ENCODE measurements at regions not wholly inside any gene's neighbourhood (a gene's known extent, or its start where the extent isn't known, plus 50 kb on each side); places are given as distances from the start of the nearest gene placed in this dataset.

DNA sequence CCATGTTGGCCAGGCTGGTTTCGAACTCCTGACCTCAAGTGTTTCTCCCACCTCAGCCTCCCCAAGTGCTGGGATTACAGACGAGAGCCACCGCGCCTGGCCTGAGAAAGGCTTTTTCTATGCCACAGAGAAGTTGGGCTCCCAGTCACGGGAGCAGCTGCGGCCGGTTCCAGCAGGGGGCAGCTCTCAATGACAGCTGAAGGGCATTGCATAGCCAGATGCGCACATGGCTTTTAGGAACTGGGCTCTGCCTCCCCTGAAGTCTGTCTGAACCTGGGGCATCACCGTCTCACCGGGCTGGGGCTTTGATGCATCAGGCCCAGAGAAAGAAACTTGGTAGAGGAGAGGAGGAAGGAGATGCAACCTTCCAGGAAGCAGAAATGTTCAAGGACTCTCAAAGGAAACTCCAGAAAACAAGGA, 84.2 kb upstream of the LAPTM4A start:
- peak; percentile 72 for ATAC-seq (ENCODE audit: poor library complexity)
- DNase-seq: peak; percentile 64
- intact Hi-C loops (cut with DNase I): no loop called here

DNA sequence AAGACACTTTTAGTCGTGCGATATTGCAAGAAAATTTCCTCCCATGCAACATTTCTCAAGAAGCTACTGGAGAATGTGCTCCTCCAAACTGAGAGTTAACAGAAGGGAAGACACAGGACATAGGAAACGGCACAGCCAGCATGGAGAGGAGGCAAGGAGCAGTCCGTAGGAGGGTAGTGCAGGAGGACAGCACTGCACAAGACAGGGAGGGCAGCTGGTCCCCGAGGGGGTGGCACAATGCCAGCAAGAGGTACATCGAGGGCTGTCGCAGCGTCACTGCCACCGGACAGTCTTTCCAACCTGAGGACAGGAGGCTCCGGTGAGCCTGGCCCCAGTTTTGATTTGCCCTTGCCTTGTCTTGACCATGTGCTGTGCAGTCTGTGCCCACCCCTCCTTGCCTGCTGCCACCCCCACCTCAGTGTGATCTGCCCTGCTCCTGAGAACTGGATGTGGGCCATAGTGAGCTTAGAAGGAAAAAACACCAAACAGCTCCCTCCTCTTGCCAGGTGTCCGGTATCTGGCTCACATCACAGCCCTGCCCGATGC, 81.6 kb upstream of the LAPTM4A start:
- intact Hi-C loops (cut with DNase I): no loop called here
- DNase-seq (no peak), ATAC-seq (ENCODE audit: poor library complexity) (no peak)

GRCh38 chr2:20130821-20131645, 79.6 kb upstream of the LAPTM4A start:
- intact Hi-C loops (cut with DNase I): no loop called here
- ATAC-seq (ENCODE audit: poor library complexity): no peak
- DNase-seq: no peak

- ATAC-seq (ENCODE audit: poor library complexity) (no peak), DNase-seq (no peak)
- intact Hi-C loops (cut with DNase I): no loop called here
These were observed 78.7 kb upstream of the LAPTM4A start for GRCh38 chr2:20130160-20130560.

- DNase-seq (no peak), ATAC-seq (ENCODE audit: poor library complexity) (no peak)
- intact Hi-C loops (cut with DNase I): no loop called here
These were observed 78.1 kb upstream of the LAPTM4A start for GRCh38 chr2:20129331-20130159.

DNA sequence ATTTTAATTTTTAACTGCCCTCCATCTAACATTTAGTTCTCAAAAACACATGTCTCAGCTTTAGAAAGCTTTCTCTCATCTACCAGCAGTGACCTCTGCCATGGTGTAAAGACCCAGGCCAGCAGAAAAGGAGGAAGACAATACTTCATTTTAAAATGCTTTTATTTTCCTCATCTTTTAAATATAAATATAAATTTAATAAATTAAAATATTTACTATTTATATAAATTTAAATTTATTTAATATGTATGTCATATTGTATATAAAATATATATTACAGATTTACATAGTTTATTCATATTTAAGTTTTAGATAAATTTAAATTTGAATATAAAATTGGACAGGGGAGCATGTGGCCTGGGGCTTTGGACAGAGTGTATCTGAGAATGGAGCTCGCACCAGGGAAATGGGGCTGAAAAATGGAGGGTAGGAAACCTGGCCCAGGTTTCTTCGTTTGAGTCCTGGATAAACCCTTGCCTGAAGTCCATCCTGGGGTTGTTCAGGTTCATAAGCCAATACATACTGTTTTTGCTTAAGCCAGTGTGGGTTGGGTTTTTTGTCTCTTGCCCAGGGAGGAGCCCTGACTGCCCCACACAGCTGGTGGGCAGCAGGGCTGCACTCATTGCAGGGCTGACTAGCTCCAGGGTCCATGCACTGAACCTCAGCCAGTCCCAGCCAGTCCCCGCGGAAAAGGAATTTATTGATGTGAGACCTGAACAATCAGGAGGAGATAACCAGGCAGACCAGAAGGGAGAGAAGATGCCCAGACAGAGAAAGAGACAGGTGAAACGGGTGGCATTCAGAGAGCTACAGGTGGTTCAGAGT, 77.3 kb upstream of the LAPTM4A start:
- no peak for ATAC-seq (ENCODE audit: poor library complexity)
- intact Hi-C loops (cut with DNase I): no loop called here
- DNase-seq: no peak

- DNase-seq: no peak
- ATAC-seq (ENCODE audit: poor library complexity): no peak
- intact Hi-C loops (cut with DNase I): no loop called here
These were observed 75.0 kb upstream of the LAPTM4A start for GRCh38 chr2:20126469-20126868.

GRCh38 chr2:20126040-20126439, 74.6 kb upstream of the LAPTM4A start:
- intact Hi-C loops (cut with DNase I): no loop called here
- DNase-seq (no peak), ATAC-seq (ENCODE audit: poor library complexity) (no peak)

DNA sequence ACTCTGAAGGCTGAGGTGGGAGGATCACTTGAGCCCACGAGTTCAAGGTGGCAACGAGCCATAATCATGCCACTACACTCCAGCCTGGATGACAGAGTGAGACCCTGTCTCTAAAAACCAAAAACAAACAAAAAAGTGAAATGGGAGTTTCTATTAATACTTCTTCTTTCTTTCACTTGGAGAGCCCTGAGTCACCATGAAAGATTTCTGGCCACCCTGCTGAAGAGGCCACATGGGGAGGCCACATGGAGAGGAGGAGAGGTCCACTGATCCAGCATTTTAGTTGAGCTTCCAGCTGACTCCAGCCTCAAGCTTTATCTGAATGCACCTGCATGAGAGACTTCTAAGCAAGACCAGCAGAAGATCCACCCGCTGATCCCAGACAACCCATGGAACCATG, 74.2 kb upstream of the LAPTM4A start:
- intact Hi-C loops (cut with DNase I): no loop called here
- DNase-seq: no peak
- ATAC-seq (ENCODE audit: poor library complexity): no peak

- intact Hi-C loops (cut with DNase I): no loop called here
- no peak for ATAC-seq (ENCODE audit: poor library complexity)
- no peak for DNase-seq
These were observed 73.7 kb upstream of the LAPTM4A start for GRCh38 chr2:20125164-20125563.

DNA sequence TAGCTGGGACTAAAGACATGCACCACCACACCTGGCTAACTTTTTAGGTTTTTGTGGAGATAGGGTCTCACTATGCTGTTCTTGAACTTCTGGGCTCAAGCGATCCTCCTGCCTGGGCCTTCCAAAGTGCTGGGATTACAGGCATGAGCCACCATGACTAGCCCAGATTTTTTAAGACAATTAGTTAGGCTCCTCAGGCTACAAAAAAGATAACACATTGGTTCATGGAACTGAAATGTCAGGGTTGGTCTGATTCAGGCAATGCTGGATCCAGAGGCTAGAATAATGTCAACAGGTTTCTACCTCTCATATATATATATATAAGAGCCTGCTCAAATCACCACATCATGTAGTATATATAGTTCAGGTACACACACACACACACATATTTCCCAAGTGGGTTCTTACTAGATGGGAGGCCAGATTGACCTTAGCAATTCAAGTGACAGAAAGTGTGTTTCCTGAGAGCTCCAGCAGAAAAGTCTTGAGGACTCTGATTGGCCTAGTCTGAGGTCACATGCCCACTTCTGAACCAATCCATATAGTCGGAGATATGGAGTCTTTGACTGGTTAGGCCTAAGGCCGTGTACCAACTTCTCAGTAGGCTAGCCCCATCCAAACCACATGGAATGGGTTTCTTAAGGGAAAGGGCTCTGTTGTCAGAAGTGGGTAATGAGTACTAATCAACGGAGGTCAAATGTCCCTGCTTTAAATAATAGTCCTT, 72.6 kb upstream of the LAPTM4A start:
- ATAC-seq (ENCODE audit: poor library complexity) (no peak), DNase-seq (no peak)
- intact Hi-C loops (cut with DNase I): no loop called here

- DNase-seq: no peak
- intact Hi-C loops (cut with DNase I): no loop called here
- no peak for ATAC-seq (ENCODE audit: poor library complexity)
These were observed 71.4 kb upstream of the LAPTM4A start for GRCh38 chr2:20122864-20123263.

DNA sequence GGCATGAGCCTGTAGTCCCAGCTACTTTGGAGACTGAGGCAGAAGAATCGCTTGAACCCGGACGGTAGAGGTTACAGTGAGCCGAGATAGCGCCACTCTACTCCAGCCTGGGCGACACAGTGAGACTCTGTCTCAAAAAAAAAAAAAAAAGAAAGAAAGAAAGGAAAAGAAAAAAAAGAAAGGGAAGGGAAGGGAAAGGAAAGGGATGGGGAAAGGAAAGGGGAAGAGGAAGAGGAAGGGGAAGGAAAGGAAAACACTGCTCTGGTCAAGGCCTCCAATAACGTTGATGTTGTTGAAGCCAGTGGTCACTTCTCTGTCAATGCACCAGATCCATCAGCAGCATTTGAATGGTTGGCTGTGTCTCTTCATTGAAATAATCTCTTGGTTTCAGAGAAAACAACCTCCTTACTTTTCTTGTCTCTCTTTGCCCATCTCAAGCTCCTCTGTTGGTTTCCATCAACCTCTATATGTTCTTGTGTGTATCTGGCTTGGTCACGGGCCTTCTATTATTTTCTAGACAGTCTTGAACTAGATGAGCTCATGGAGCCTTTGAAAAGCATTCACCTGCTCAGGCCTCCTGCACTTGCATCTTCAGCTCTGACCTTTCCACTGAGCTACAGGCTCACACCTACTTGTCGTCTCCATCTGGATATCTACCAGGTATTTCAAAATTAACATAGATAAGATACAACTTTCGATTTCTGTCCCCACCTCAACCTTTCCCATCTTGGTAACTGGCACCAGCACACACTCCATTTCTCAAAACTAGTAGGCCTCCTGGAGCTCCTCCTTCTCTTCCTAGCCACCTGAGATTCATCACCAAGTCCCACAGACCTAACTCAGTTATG, 69.4 kb upstream of the LAPTM4A start:
- intact Hi-C loops (cut with DNase I): no loop called here
- no peak for ATAC-seq (ENCODE audit: poor library complexity)

GRCh38 chr2:20118051-20118450, 66.6 kb upstream of the LAPTM4A start:
- DNase-seq (no peak), ATAC-seq (ENCODE audit: poor library complexity) (no peak)
- intact Hi-C loops (cut with DNase I): no loop called here

More for the DNA sequence above, 69.4 kb upstream of the LAPTM4A start:
- DNase-seq: no peak

GRCh38 chr2:20115902-20116301, 64.5 kb upstream of the LAPTM4A start:
- intact Hi-C loops (cut with DNase I): no loop called here
- DNase-seq: no peak
- no peak for ATAC-seq (ENCODE audit: poor library complexity)

DNA sequence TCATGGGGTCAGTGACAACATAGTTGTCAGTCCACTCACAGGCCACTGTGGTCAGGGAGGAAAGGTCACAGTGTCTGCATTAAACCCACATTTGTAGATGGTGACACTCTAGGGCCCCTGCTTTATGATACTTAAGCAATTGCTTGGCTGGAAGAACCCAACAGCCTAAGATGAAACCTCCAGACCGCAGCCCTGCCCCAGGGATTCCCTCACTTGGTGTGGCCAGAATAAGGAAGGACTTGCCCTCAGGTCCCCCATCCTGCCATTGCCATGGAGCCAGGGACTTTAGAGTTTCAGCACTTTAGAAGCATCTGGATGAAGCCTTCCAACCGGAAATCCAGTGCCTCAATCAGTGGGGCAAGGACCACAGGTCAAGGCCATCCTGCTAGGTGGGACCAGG, 63.9 kb upstream of the LAPTM4A start:
- intact Hi-C loops (cut with DNase I): no loop called here
- DNase-seq (no peak), ATAC-seq (ENCODE audit: poor library complexity) (no peak)

Data from Right ventricle myocardium superior (tissue), 1 donor.